HG03439 (cell line): ENCODE measurements at regions not wholly inside any gene's neighbourhood (a gene's known extent, or its start where the extent isn't known, plus 50 kb on each side); places are given as distances from the start of the nearest gene placed in this dataset.

Experiments used
- ATAC-seq: cut with Tn5 transposase; IDR thresholded peaks from one replicate; pipeline ENCODE4 v1.9.1; 2021; ENCODE audit warnings: mild to moderate bottlenecking, moderate library complexity; ENCODE audit not compliant: unreplicated experiment

GRCh38 chr9:108656566-108656965 is 199.2 kb downstream of the ACTL7B start:
- no peak for ATAC-seq

GRCh38 chr9:108655818-108656217 is 200.0 kb downstream of the ACTL7B start:
- ATAC-seq, result no peak

- ATAC-seq, result no peak
Measured at GRCh38 chr9:108654566-108654965, 201.2 kb downstream of the ACTL7B start.

GRCh38 chr9:108652851-108653250 is 202.9 kb downstream of the ACTL7B start:
- no peak for ATAC-seq

- ATAC-seq, result no peak
Measured at GRCh38 chr9:108650826-108651225, 205.0 kb downstream of the ACTL7B start.

- no peak for ATAC-seq
Measured at GRCh38 chr9:108645520-108645919, 210.3 kb downstream of the ACTL7B start.

- ATAC-seq, result no peak
Measured at GRCh38 chr9:108643731-108644510, 211.9 kb downstream of the ACTL7B start.

- ATAC-seq, result no peak
Measured at GRCh38 chr9:108642871-108643270, 212.9 kb downstream of the ACTL7B start.

GRCh38 chr9:108640230-108640629 is 215.6 kb downstream of the ACTL7B start:
- ATAC-seq, result no peak

GRCh38 chr9:108639696-108640095 is 216.1 kb downstream of the ACTL7B start:
- ATAC-seq, result no peak

GRCh38 chr9:108639091-108639490 is 216.7 kb downstream of the ACTL7B start:
- no peak for ATAC-seq

GRCh38 chr9:108637340-108637739 is 218.4 kb downstream of the ACTL7B start:
- no peak for ATAC-seq

- no peak for ATAC-seq
Measured at GRCh38 chr9:108636013-108636412, 219.8 kb downstream of the ACTL7B start.

- no peak for ATAC-seq
Measured at GRCh38 chr9:108634672-108635462, 220.9 kb downstream of the ACTL7B start.

GRCh38 chr9:108634204-108634603 is 221.6 kb downstream of the ACTL7B start:
- no peak for ATAC-seq

- ATAC-seq, result no peak
Measured at GRCh38 chr9:108631496-108632285, 224.1 kb downstream of the ACTL7B start.

- no peak for ATAC-seq
Measured at GRCh38 chr9:108628316-108628715, 227.5 kb downstream of the ACTL7B start.

GRCh38 chr9:108626743-108627142 is 229.0 kb downstream of the ACTL7B start:
- no peak for ATAC-seq

GRCh38 chr9:108621991-108622855 is 233.6 kb downstream of the ACTL7B start:
- ATAC-seq, result no peak

GRCh38 chr9:108620767-108621166 is 235.0 kb downstream of the ACTL7B start:
- no peak for ATAC-seq
